Epithelial cell of esophagus (primary cell): ENCODE measurements at regions not wholly inside any gene's neighbourhood (a gene's known extent, or its start where the extent isn't known, plus 50 kb on each side); places are given as distances from the start of the nearest gene placed in this dataset.

Experiments
- DNase-seq: peaks from one replicate; pipeline ENCODE4 v3.0.0; 2010; ENCODE audit warnings: low read depth
- H3K4me3 ChIP-seq: 2 replicates; pipeline ENCODE4 v1.5.1; 2011; ENCODE audit warnings: mild to moderate bottlenecking, low read length, control low read depth
- CTCF ChIP-seq: IDR thresholded peaks from 2 replicates; pipeline ENCODE4 v1.5.1; 2011; ENCODE audit warnings: low read depth, mild to moderate bottlenecking, low read length, control low read depth, inconsistent platforms; ENCODE audit not compliant: insufficient read depth; ENCODE audit errors: missing control alignments

DNA sequence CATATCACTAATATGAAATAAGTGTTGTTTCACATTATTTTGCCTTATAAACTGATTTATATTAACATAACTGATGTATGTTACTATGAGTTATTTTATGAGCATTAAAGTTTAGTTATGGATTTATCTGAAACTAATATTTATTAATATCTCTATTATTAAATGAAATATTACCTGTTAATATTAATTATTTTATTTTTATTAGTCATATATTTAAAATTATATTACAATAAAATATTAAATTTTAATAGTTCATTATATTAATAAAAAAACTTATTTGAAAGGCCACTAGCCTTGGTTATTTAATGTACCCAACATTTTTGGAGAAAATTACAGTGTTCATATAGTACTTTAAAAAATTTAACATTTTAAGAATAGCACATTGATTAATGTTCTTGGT lies 1643.4 kb upstream of the MIR17HG start:
- DNase-seq = no peak
- no peak overlapping the region for H3K4me3 ChIP-seq
- no peak for TF ChIP-seq CTCF

GRCh38 chr13:89708013-89708412 lies 1639.5 kb upstream of the MIR17HG start:
- no peak for DNase-seq
- no peak for TF ChIP-seq CTCF
- no peak overlapping the region for H3K4me3 ChIP-seq

DNA sequence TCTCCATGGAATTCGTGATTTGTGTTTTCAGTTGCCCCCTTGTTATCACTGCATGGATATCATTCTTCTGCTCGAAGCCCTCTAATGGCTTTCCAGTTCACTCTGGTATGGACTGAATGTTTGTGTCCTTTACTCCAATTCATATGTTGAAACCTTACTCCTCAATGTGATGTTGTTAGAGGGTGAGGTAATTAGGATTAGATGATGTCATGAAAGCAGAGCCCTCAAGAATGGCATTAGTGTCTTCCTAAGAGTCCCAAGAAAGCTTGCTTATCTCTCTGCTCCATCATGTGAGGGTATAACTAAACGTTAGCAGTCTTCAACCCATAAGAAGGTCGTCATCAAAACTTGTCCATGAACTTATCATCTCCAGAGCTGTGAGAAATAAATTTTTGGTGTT lies 1626.3 kb upstream of the MIR17HG start:
- no peak for TF ChIP-seq CTCF
- DNase-seq = no peak
- no peak overlapping the region for H3K4me3 ChIP-seq

DNA sequence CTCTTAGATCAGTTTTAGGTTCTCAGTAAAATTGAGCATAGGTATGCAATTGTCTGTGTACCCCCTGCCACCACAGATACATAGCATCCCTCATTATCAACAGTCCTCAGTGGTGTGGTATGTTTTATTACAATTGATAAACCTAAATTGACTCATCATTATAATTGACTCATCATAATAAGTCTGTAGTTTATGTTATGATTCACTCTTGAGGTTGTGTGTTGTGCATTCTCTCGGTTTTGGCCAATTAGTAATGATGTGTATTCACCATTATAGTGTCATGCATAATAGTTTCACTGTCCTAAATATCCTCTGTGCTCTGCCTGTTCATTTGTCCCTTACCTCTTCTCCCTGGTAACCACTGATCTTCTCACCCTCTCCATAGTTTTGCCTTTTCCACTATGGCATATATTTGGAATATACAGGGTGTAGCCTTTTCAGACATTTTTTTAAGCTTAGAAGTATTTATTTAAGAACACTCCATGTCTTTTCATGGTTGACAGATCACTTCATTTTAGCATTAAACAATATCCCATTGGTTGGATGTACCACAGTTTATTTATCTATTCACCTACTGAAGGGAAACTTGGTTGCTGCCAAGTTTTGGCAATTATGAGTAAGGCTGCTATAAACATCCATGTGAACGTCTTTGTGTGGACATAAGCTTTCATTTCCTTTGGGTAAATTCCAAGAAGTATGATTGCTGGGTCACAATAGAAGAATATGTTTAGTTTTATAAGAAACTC lies 1620.6 kb upstream of the MIR17HG start:
- H3K4me3 ChIP-seq = no peak overlapping the region
- no peak for TF ChIP-seq CTCF
- peak; percentile 90 for DNase-seq

- TF ChIP-seq CTCF = no peak
- no peak for DNase-seq
Measured at GRCh38 chr13:89733829-89734228, 1613.7 kb upstream of the MIR17HG start.

DNA sequence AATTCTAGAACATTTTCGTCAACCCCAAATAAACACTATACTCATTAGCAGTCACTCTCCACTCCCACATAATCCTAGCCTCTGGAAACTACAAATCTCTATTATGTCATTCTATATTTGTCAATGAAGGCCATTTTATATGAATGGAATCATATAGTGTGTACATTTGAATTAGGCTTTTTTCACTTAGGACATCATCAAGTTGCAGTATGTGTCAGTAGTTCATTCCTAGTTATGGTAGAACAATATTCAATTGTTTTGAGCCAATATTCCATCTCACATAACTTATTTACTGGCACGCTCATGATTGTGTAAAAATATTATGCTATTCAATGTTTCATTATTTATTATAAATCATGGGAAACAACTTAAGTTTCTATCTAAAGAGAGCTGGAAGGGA lies 1610.4 kb upstream of the MIR17HG start:
- no peak overlapping the region for H3K4me3 ChIP-seq
- DNase-seq = no peak
- no peak for TF ChIP-seq CTCF

More at GRCh38 chr13:89733829-89734228, 1613.7 kb upstream of the MIR17HG start:
- H3K4me3 ChIP-seq = no peak overlapping the region

DNA sequence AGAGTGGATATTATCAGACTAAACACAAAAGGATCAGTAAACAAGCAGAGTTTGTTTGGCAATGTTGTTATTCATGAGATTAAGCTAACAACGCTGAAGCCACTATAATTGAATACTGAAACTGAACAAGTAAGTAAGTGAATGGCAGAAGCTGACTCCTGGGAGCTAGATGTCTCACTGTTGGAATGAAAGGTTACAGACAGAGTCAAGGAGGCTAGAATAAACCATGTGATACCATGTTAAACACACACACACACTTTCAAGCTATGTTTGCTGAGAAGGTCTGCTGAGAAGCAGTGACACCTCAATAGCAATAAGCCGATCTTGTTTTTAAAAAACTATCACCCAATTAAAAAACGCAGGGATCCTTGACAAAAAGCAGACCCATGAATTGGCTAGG lies 1609.4 kb upstream of the MIR17HG start:
- no peak for TF ChIP-seq CTCF
- no peak for DNase-seq
- H3K4me3 ChIP-seq = no peak overlapping the region
